Muscle layer of duodenum (tissue), 2 donors: ENCODE measurements at regions not wholly inside any gene's neighbourhood (a gene's known extent, or its start where the extent isn't known, plus 50 kb on each side); places are given as distances from the start of the nearest gene placed in this dataset.

ENCODE experiments used
- H3K27ac ChIP-seq: one replicate; pipeline ENCODE4 v1.7.0; 2013; ENCODE audit warnings: mild to moderate bottlenecking, low read length
- H3K27me3 ChIP-seq: one replicate; pipeline ENCODE4 v1.7.0; 2013; ENCODE audit warnings: low read depth, mild to moderate bottlenecking, control low read depth, low read length
- H3K36me3 ChIP-seq, 2 donors: one replicate each; pipeline ENCODE4 v1.7.0; 2013; ENCODE audit warnings: low read length in 2 of 2, control low read depth in 1 of 2, mild to moderate bottlenecking in 1 of 2; ENCODE audit not compliant: insufficient read depth in 2 of 2, control insufficient read depth in 1 of 2
- H3K4me1 ChIP-seq, 2 donors: one replicate each; pipeline ENCODE4 v1.7.0; 2013; ENCODE audit warnings: low read length in 2 of 2, mild to moderate bottlenecking in 2 of 2, control low read depth in 1 of 2, moderate library complexity in 1 of 2; ENCODE audit not compliant: insufficient read depth in 2 of 2, control insufficient read depth in 1 of 2
- H3K4me3 ChIP-seq, 2 donors: one replicate each; pipeline ENCODE4 v1.7.0; 2013; ENCODE audit warnings: low read length in 2 of 2, low read depth in 1 of 2, mild to moderate bottlenecking in 1 of 2
- H3K9me3 ChIP-seq, 2 donors: one replicate each; pipeline ENCODE4 v1.7.0; 2013; ENCODE audit warnings: low read length in 2 of 2, control low read depth in 1 of 2, mild to moderate bottlenecking in 1 of 2; ENCODE audit not compliant: control insufficient read depth in 1 of 2
- donor health status: healthy.

GRCh38 chr18:67586101-67586500 is 69.6 kb upstream of the DSEL start:
- Histone ChIP-seq H3K4me1 (no peaks in the 10 kb centered on the region), H3K27me3 (no peaks in the 10 kb centered on the region), H3K36me3 (no peaks in the 10 kb centered on the region), H3K4me3 (no peak overlapping the region), H3K27ac (no peak overlapping the region), H3K9me3 (no peaks in the 10 kb centered on the region)

GRCh38 chr18:67583621-67584020 is 67.1 kb upstream of the DSEL start:
- Histone ChIP-seq H3K27ac (no peak overlapping the region), H3K4me1 (no peaks in the 10 kb centered on the region), H3K9me3 (no peaks in the 10 kb centered on the region), H3K36me3 (no peaks in the 10 kb centered on the region), H3K4me3 (no peak overlapping the region), H3K27me3 (no peaks in the 10 kb centered on the region)

- no peaks in the 10 kb centered on the region for H3K27me3 ChIP-seq
- H3K27ac ChIP-seq = no peak overlapping the region
- no peaks in the 10 kb centered on the region for H3K9me3 ChIP-seq
- H3K4me1 ChIP-seq = no peaks in the 10 kb centered on the region
- no peak overlapping the region for H3K4me3 ChIP-seq
- H3K36me3 ChIP-seq = no peaks in the 10 kb centered on the region
These were observed 66.0 kb upstream of the DSEL start for GRCh38 chr18:67582488-67582887.

- H3K27me3 ChIP-seq = no peaks in the 10 kb centered on the region
- no peak overlapping the region for H3K4me3 ChIP-seq
- no peaks in the 10 kb centered on the region for H3K9me3 ChIP-seq
- H3K36me3 ChIP-seq = no peaks in the 10 kb centered on the region
- H3K4me1 ChIP-seq = no peaks in the 10 kb centered on the region
- H3K27ac ChIP-seq = no peak overlapping the region
These were observed 64.7 kb upstream of the DSEL start for GRCh38 chr18:67581178-67581577.

- H3K4me3 ChIP-seq = no peak overlapping the region
- H3K36me3 ChIP-seq = no peaks in the 10 kb centered on the region
- H3K27me3 ChIP-seq = no peaks in the 10 kb centered on the region
- H3K27ac ChIP-seq = no peak overlapping the region
- H3K9me3 ChIP-seq = no peaks in the 10 kb centered on the region
- no peaks in the 10 kb centered on the region for H3K4me1 ChIP-seq
These were observed 60.9 kb upstream of the DSEL start for GRCh38 chr18:67577386-67577785.

- Histone ChIP-seq H3K4me3 (no peak overlapping the region), H3K27me3 (no peaks in the 10 kb centered on the region), H3K4me1 (no peaks in the 10 kb centered on the region), H3K36me3 (no peaks in the 10 kb centered on the region), H3K27ac (no peak overlapping the region), H3K9me3 (no peaks in the 10 kb centered on the region)
These were observed 58.2 kb upstream of the DSEL start for GRCh38 chr18:67574749-67575148.

- Histone ChIP-seq H3K9me3 (no peaks in the 10 kb centered on the region), H3K36me3 (no peaks in the 10 kb centered on the region), H3K27ac (no peak overlapping the region), H3K4me1 (no peaks in the 10 kb centered on the region), H3K27me3 (no peaks in the 10 kb centered on the region), H3K4me3 (no peak overlapping the region)
These were observed 51.6 kb upstream of the DSEL start for GRCh38 chr18:67568166-67568565.
